HL-60 (cell line): ENCODE measurements at regions not wholly inside any gene's neighbourhood (a gene's known extent, or its start where the extent isn't known, plus 50 kb on each side); places are given as distances from the start of the nearest gene placed in this dataset.

Experiments
- DNase-seq, 2 experiments: peaks; one replicate each; pipeline ENCODE4 v3.0.0-alpha.2; 2010 to 2020; ENCODE audit warnings: low read depth in 1 of 2, low spot score in 1 of 2
- H3K27ac ChIP-seq: fragments of 250-450 bp; sonication (Bioruptor Pico); replicated peaks from 2 replicates; pipeline ENCODE4 v1.5.1; 2020; ENCODE audit warnings: mild to moderate bottlenecking, moderate library complexity
- H3K27me3 ChIP-seq: fragments of 250-450 bp; sonication (Bioruptor Pico); 2 replicates; pipeline ENCODE4 v1.5.1; 2021; ENCODE audit warnings: mild to moderate bottlenecking, moderate library complexity; ENCODE audit not compliant: insufficient read depth, poor library complexity, severe bottlenecking
- H3K4me3 ChIP-seq: replicated peaks from 2 replicates; pipeline ENCODE4 v1.5.1; 2011; ENCODE audit warnings: mild to moderate bottlenecking, control low read depth, low read length; ENCODE audit not compliant: insufficient read depth
- GABPA ChIP-seq: IDR thresholded peaks from 2 replicates; pipeline ENCODE4 v1.6.1; 2012; ENCODE audit warnings: low read depth
- POLR2AphosphoS5 ChIP-seq: IDR thresholded peaks from 2 replicates; pipeline ENCODE4 v1.6.1; 2012; ENCODE audit warnings: low read depth
- SPI1 ChIP-seq: IDR thresholded peaks from 2 replicates; pipeline ENCODE4 v1.6.1; 2012; ENCODE audit warnings: low read depth, mild to moderate bottlenecking, borderline replicate concordance
- TF ChIP-seq, protein P1 (sequence below): IDR thresholded peaks from one replicate; pipeline ENCODE4 v1.5.1; 2011; ENCODE audit warnings: low read length, control low read depth, inconsistent platforms; ENCODE audit not compliant: insufficient read depth
- TF ChIP-seq, protein P2 (sequence below): IDR thresholded peaks from 2 replicates; pipeline ENCODE4 v1.6.1; 2012; ENCODE audit warnings: low read depth; ENCODE audit not compliant: insufficient replicate concordance

DNA sequence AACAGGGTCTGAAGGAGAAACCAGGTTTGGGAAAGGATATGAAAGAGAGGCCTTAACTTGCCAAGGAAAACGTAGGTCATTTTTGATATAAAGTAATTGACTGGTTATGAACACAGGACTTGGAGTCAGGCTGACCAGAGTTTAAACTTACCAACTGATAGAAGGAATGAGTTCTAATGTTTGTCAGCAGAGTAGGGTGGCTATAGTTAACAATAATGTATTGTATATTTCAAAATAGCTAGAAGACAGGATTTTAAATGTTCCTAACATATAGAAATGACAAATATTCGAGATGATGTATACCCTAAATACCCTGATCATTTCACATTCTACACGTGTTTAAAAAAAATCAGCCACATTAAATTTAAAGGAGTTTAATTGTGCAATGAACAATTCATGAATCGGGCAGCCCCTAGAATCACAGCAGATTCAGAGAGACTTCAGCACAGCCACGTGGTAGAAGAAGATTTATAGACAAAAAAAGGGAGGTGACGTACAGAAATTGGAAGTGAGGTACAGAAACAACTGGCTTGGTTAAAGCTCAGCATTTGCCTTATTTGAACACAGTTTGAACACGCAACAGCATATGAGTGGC is 52.5 kb upstream of the PLEKHG7 start:
- Histone ChIP-seq H3K4me3 (no peak overlapping the region), H3K27me3 (no peaks in the 10 kb centered on the region), H3K27ac (no peak overlapping the region)
- TF ChIP-seq POLR2AphosphoS5 (no peak), GABPA (no peak), SPI1 (no peak)
- TF ChIP-seq, protein P1, sequence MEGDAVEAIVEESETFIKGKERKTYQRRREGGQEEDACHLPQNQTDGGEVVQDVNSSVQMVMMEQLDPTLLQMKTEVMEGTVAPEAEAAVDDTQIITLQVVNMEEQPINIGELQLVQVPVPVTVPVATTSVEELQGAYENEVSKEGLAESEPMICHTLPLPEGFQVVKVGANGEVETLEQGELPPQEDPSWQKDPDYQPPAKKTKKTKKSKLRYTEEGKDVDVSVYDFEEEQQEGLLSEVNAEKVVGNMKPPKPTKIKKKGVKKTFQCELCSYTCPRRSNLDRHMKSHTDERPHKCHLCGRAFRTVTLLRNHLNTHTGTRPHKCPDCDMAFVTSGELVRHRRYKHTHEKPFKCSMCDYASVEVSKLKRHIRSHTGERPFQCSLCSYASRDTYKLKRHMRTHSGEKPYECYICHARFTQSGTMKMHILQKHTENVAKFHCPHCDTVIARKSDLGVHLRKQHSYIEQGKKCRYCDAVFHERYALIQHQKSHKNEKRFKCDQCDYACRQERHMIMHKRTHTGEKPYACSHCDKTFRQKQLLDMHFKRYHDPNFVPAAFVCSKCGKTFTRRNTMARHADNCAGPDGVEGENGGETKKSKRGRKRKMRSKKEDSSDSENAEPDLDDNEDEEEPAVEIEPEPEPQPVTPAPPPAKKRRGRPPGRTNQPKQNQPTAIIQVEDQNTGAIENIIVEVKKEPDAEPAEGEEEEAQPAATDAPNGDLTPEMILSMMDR, result no peak
- TF ChIP-seq, protein P2, sequence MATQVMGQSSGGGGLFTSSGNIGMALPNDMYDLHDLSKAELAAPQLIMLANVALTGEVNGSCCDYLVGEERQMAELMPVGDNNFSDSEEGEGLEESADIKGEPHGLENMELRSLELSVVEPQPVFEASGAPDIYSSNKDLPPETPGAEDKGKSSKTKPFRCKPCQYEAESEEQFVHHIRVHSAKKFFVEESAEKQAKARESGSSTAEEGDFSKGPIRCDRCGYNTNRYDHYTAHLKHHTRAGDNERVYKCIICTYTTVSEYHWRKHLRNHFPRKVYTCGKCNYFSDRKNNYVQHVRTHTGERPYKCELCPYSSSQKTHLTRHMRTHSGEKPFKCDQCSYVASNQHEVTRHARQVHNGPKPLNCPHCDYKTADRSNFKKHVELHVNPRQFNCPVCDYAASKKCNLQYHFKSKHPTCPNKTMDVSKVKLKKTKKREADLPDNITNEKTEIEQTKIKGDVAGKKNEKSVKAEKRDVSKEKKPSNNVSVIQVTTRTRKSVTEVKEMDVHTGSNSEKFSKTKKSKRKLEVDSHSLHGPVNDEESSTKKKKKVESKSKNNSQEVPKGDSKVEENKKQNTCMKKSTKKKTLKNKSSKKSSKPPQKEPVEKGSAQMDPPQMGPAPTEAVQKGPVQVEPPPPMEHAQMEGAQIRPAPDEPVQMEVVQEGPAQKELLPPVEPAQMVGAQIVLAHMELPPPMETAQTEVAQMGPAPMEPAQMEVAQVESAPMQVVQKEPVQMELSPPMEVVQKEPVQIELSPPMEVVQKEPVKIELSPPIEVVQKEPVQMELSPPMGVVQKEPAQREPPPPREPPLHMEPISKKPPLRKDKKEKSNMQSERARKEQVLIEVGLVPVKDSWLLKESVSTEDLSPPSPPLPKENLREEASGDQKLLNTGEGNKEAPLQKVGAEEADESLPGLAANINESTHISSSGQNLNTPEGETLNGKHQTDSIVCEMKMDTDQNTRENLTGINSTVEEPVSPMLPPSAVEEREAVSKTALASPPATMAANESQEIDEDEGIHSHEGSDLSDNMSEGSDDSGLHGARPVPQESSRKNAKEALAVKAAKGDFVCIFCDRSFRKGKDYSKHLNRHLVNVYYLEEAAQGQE, result no peak
- DNase-seq, result no peak

DNA sequence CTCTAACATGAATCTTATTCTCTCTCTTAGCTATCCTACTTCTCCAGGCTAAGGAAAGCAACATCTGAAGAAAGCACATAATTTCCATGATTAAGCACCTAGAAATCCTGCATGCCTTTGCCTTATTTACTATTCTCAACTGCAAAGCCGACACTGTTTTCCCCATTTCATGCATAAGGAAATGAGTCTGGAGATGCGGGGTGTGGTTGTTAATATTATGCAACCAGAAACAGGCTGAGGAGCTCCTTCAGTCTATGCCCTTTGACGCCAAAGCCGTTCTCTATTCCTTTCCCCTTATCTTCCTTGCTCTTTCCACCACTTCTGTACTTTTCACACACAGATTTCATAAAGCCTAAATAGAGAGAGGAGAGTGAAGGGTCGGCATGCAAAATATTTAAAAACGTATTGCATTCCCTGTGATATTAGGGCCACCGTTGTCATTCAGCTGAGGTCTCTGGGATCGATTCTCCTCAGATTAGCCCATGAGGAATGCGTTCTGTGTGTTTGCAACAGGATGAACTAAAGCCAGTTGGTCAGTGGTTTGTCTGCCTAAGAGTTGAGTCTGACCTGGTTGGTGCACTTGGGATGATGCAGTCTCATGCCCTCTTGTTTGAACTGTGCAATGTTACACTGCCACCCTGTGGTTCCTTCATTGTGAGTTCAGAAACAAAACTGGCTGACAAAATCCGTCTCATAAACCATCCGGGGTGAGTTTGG is 53.1 kb upstream of the PLEKHG7 start:
- Histone ChIP-seq H3K27me3 (no peaks in the 10 kb centered on the region), H3K4me3 (no peak overlapping the region), H3K27ac (no peak overlapping the region)
- peak; percentile 33 to 66 for DNase-seq
- no peak for TF ChIP-seq SPI1
- TF ChIP-seq, protein P1, result peak; percentile 32

DNA sequence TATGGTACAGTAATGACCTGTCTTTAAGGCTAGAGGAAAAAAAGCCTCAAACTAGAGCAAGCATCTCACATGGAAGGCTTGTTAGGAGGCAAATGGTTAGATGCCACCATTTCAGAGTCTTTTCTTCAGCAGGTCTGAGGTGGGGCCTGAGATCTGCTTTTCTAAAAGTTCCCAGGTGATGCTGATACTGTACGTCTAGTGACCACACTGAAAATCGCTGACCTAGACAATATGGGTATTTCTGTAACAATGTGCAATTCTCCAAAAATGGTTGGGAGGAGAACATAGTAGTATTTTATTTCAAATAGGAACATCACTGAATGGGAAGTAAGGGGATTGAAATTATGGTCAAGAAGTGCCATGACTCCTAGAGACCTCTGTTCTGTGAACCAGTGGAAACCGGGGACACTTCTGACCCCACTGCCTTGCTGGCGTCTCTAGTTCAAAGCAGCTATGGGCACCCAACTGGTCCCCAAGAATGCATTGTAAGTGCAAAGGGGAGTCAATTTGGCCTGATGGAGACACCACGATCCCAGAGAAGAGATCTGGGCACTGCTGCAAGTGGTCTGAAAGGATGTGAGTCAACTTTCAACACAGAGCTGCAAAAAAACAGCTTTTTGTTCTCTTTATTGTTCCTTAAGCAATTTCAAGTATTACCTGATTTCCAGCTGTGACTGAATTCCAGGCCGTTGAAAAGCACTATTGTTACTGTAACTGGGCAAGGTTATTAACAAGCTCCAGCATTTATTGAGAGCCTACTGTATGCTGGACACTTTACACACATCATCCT is 54.4 kb upstream of the PLEKHG7 start:
- no peak for DNase-seq
- no peaks in the 10 kb centered on the region for H3K27me3 ChIP-seq
- H3K4me3 ChIP-seq, result no peak overlapping the region
- TF ChIP-seq GABPA (no peak), POLR2AphosphoS5 (no peak), SPI1 (no peak)
- TF ChIP-seq, protein P1, result no peak
- TF ChIP-seq, protein P2, result no peak
- H3K27ac ChIP-seq, result no peak overlapping the region
